Parathyroid adenoma (tissue), 2 donors: ENCODE measurements at regions not wholly inside any gene's neighbourhood (a gene's known extent, or its start where the extent isn't known, plus 50 kb on each side); places are given as distances from the start of the nearest gene placed in this dataset.

ENCODE experiments used
- H2AFZ ChIP-seq: fragments of 300-600 bp; sonication (generic); one replicate; pipeline ENCODE4 v1.7.0; 2017; ENCODE audit warnings: antibody characterized with exemption, mild to moderate bottlenecking
- H3K27ac ChIP-seq: fragments of 300-600 bp; sonication (generic); one replicate; pipeline ENCODE4 v1.7.0; 2017
- H3K27me3 ChIP-seq: fragments of 300-600 bp; sonication (generic); one replicate; pipeline ENCODE4 v1.7.0; 2017; ENCODE audit warnings: low read length; ENCODE audit not compliant: control insufficient read depth, insufficient read depth
- H3K36me3 ChIP-seq: fragments of 300-600 bp; sonication (generic); one replicate; pipeline ENCODE4 v1.7.0; 2017; ENCODE audit warnings: low read length; ENCODE audit not compliant: control insufficient read depth, insufficient read depth
- H3K4me1 ChIP-seq: fragments of 300-600 bp; sonication (generic); one replicate; pipeline ENCODE4 v1.7.0; 2017; ENCODE audit warnings: control low read depth
- H3K4me2 ChIP-seq: fragments of 300-600 bp; sonication (generic); one replicate; pipeline ENCODE4 v1.7.0; 2017; ENCODE audit warnings: low read length
- H3K4me3 ChIP-seq: fragments of 300-600 bp; sonication (generic); one replicate; pipeline ENCODE4 v1.7.0; 2017; ENCODE audit warnings: low read depth, low read length
- H3K79me2 ChIP-seq: fragments of 300-600 bp; sonication (generic); one replicate; pipeline ENCODE4 v1.7.0; 2017; ENCODE audit warnings: control low read depth
- H3K9ac ChIP-seq: fragments of 300-600 bp; sonication (generic); one replicate; pipeline ENCODE4 v1.7.0; 2017; ENCODE audit warnings: mild to moderate bottlenecking
- H3K9me3 ChIP-seq: fragments of 300-600 bp; sonication (generic); one replicate; pipeline ENCODE4 v1.7.0; 2017; ENCODE audit warnings: low read length; ENCODE audit not compliant: control insufficient read depth
- CTCF ChIP-seq: fragments of 300-600 bp; sonication (generic); IDR thresholded peaks from one replicate; pipeline ENCODE4 v1.7.0; 2017; ENCODE audit warnings: antibody characterized with exemption, mild to moderate bottlenecking
- donor health status: primary hyperparathyroidism.

- H3K79me2 ChIP-seq, result no peaks in the 10 kb centered on the region
- no peak for TF ChIP-seq CTCF
- H2AFZ ChIP-seq, result no peak overlapping the region
- H3K4me2 ChIP-seq, result no peak overlapping the region
- H3K9me3 ChIP-seq, result no peaks in the 10 kb centered on the region
- H3K4me3 ChIP-seq, result no peak overlapping the region
- H3K36me3 ChIP-seq, result no peaks in the 10 kb centered on the region
- no peak overlapping the region for H3K9ac ChIP-seq
- no peak overlapping the region for H3K27ac ChIP-seq
- no peaks in the 10 kb centered on the region for H3K4me1 ChIP-seq
- H3K27me3 ChIP-seq, result no peaks in the 10 kb centered on the region
Observed at GRCh38 chr11:70618431-70619101, 220.2 kb downstream of the CTTN start.

- Histone ChIP-seq H3K79me2 (no peaks in the 10 kb centered on the region), H3K4me1 (no peaks in the 10 kb centered on the region), H3K9ac (no peak overlapping the region), H3K27me3 (no peaks in the 10 kb centered on the region), H3K4me3 (no peak overlapping the region), H2AFZ (no peak overlapping the region), H3K36me3 (no peaks in the 10 kb centered on the region), H3K9me3 (no peaks in the 10 kb centered on the region), H3K27ac (no peak overlapping the region), H3K4me2 (no peak overlapping the region)
- no peak for TF ChIP-seq CTCF
Observed at GRCh38 chr11:70619591-70619990, 221.3 kb downstream of the CTTN start.

GRCh38 chr11:70620510-70621184 is 222.3 kb downstream of the CTTN start:
- no peak overlapping the region for H3K4me2 ChIP-seq
- no peaks in the 10 kb centered on the region for H3K79me2 ChIP-seq
- H2AFZ ChIP-seq, result no peak overlapping the region
- H3K36me3 ChIP-seq, result no peaks in the 10 kb centered on the region
- H3K27ac ChIP-seq, result no peak overlapping the region
- no peaks in the 10 kb centered on the region for H3K27me3 ChIP-seq
- no peaks in the 10 kb centered on the region for H3K9me3 ChIP-seq
- TF ChIP-seq CTCF, result no peak
- H3K4me3 ChIP-seq, result no peak overlapping the region
- no peaks in the 10 kb centered on the region for H3K4me1 ChIP-seq
- H3K9ac ChIP-seq, result no peak overlapping the region

GRCh38 chr11:70621241-70621640 is 222.9 kb downstream of the CTTN start:
- H3K4me1 ChIP-seq, result no peaks in the 10 kb centered on the region
- no peaks in the 10 kb centered on the region for H3K79me2 ChIP-seq
- H3K9ac ChIP-seq, result no peak overlapping the region
- H3K4me3 ChIP-seq, result no peak overlapping the region
- no peak overlapping the region for H3K27ac ChIP-seq
- no peaks in the 10 kb centered on the region for H3K27me3 ChIP-seq
- H2AFZ ChIP-seq, result no peak overlapping the region
- H3K36me3 ChIP-seq, result no peaks in the 10 kb centered on the region
- no peak overlapping the region for H3K4me2 ChIP-seq
- no peaks in the 10 kb centered on the region for H3K9me3 ChIP-seq
- TF ChIP-seq CTCF, result no peak

- no peak overlapping the region for H2AFZ ChIP-seq
- no peak overlapping the region for H3K9ac ChIP-seq
- no peaks in the 10 kb centered on the region for H3K4me1 ChIP-seq
- H3K27me3 ChIP-seq, result no peaks in the 10 kb centered on the region
- H3K36me3 ChIP-seq, result no peaks in the 10 kb centered on the region
- H3K4me3 ChIP-seq, result no peak overlapping the region
- no peak for TF ChIP-seq CTCF
- H3K9me3 ChIP-seq, result no peaks in the 10 kb centered on the region
- no peak overlapping the region for H3K4me2 ChIP-seq
- H3K79me2 ChIP-seq, result no peaks in the 10 kb centered on the region
- H3K27ac ChIP-seq, result no peak overlapping the region
Observed at GRCh38 chr11:70622091-70622490, 223.8 kb downstream of the CTTN start.
